Gastrocnemius medialis (tissue), 4 donors: ENCODE measurements at regions not wholly inside any gene's neighbourhood (a gene's known extent, or its start where the extent isn't known, plus 50 kb on each side); places are given as distances from the start of the nearest gene placed in this dataset.

Experiments used
- POLR2A ChIP-seq, 2 donors: fragments of 450-650 bp; IDR thresholded peaks; one replicate each; pipeline ENCODE4 v1.6.1; 2017; ENCODE audit warnings: antibody characterized with exemption in 2 of 2, mild to moderate bottlenecking in 2 of 2, moderate library complexity in 2 of 2
- TF ChIP-seq, protein P1 (sequence below), 5 experiments: fragments of 450-650 bp in 3 of 5; fragments of 200-600 bp in 2 of 5; sonication (generic) in 2 of 5; IDR thresholded peaks in 4 of 5; conservative IDR thresholded peaks in 1 of 5; 1 replicate in 4 of 5; 2 replicates in 1 of 5; pipeline ENCODE4 v1.5.1; 2016 to 2019; ENCODE audit warnings: antibody characterized with exemption in 5 of 5, mild to moderate bottlenecking in 3 of 5, moderate library complexity in 3 of 5

GRCh38 chr1:13878021-13878420 lies 178.0 kb downstream of the PRDM2 start:
- TF ChIP-seq, protein P1, sequence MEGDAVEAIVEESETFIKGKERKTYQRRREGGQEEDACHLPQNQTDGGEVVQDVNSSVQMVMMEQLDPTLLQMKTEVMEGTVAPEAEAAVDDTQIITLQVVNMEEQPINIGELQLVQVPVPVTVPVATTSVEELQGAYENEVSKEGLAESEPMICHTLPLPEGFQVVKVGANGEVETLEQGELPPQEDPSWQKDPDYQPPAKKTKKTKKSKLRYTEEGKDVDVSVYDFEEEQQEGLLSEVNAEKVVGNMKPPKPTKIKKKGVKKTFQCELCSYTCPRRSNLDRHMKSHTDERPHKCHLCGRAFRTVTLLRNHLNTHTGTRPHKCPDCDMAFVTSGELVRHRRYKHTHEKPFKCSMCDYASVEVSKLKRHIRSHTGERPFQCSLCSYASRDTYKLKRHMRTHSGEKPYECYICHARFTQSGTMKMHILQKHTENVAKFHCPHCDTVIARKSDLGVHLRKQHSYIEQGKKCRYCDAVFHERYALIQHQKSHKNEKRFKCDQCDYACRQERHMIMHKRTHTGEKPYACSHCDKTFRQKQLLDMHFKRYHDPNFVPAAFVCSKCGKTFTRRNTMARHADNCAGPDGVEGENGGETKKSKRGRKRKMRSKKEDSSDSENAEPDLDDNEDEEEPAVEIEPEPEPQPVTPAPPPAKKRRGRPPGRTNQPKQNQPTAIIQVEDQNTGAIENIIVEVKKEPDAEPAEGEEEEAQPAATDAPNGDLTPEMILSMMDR (IDR thresholded peaks at IDR 0.05 in 4 of 5, conservative IDR thresholded peaks at IDR 0.05 in 1 of 5) = no peak
- TF ChIP-seq POLR2A (IDR thresholded peaks at IDR 0.05) = no peak
